DOHH2 (cell line): ENCODE measurements at regions not wholly inside any gene's neighbourhood (a gene's known extent, or its start where the extent isn't known, plus 50 kb on each side); places are given as distances from the start of the nearest gene placed in this dataset.

Experiments
- H3F3A ChIP-seq: fragments of 200-600 bp; sonication (generic), shearing (Covaris generic); 2 replicates; pipeline ENCODE4 v1.6.0; 2016; ENCODE audit warnings: antibody characterized with exemption, mild to moderate bottlenecking; ENCODE audit not compliant: control insufficient read depth, insufficient read depth
- H3K27ac ChIP-seq: fragments of 200-600 bp; sonication (generic); 2 replicates; pipeline ENCODE4 v1.5.1; 2014; ENCODE audit warnings: low read depth, mild to moderate bottlenecking, low read length, moderate library complexity
- H3K27me3 ChIP-seq: fragments of 200-600 bp; sonication (generic); 2 replicates; pipeline ENCODE4 v1.6.1; 2014; ENCODE audit warnings: mild to moderate bottlenecking, low read length, mixed read lengths; ENCODE audit not compliant: control insufficient read depth
- H3K36me3 ChIP-seq: fragments of 200-600 bp; sonication (generic); 2 replicates; pipeline ENCODE4 v1.6.1; 2014; ENCODE audit warnings: mild to moderate bottlenecking, low read length, moderate library complexity, mixed read lengths; ENCODE audit not compliant: control insufficient read depth
- H3K4me1 ChIP-seq: fragments of 200-600 bp; sonication (generic); 2 replicates; pipeline ENCODE4 v1.6.1; 2014; ENCODE audit warnings: mild to moderate bottlenecking, low read length, mixed read lengths; ENCODE audit not compliant: control insufficient read depth
- H3K4me2 ChIP-seq: fragments of 200-600 bp; sonication (generic); 2 replicates; pipeline ENCODE4 v1.6.0; 2014; ENCODE audit warnings: mild to moderate bottlenecking, low read length, moderate library complexity
- H3K4me3 ChIP-seq: fragments of 200-600 bp; sonication (generic); 2 replicates; pipeline ENCODE4 v1.5.1; 2014; ENCODE audit warnings: mild to moderate bottlenecking, low read length, mixed read lengths
- H3K79me2 ChIP-seq: fragments of 200-600 bp; sonication (generic); 2 replicates; pipeline ENCODE4 v1.6.1; 2014; ENCODE audit warnings: mild to moderate bottlenecking, low read length, mixed read lengths; ENCODE audit not compliant: control insufficient read depth
- H3K9me2 ChIP-seq: fragments of 200-600 bp; sonication (generic); replicated peaks from 2 replicates; pipeline ENCODE4 v1.6.1; 2014; ENCODE audit warnings: mild to moderate bottlenecking, low read length, mixed read lengths; ENCODE audit not compliant: control insufficient read depth
- H3K9me3 ChIP-seq: fragments of 200-600 bp; sonication (generic); 2 replicates; pipeline ENCODE4 v1.6.1; 2014; ENCODE audit warnings: antibody characterized with exemption, low read length, mixed read lengths; ENCODE audit not compliant: control insufficient read depth, insufficient read depth
- H4K20me1 ChIP-seq: fragments of 200-600 bp; sonication (generic); 2 replicates; pipeline ENCODE4 v1.6.0; 2014; ENCODE audit warnings: low read depth, mild to moderate bottlenecking, antibody characterized with exemption, low read length, moderate library complexity; ENCODE audit not compliant: control insufficient read depth, insufficient read depth
- CTCF ChIP-seq: fragments of 200-600 bp; sonication (generic); IDR thresholded peaks from one replicate; pipeline ENCODE4 v1.5.1; 2014; ENCODE audit warnings: antibody characterized with exemption, mild to moderate bottlenecking, low read depth, low read length; ENCODE audit not compliant: poor library complexity, severe bottlenecking
- EZH2phosphoT487 ChIP-seq: fragments of 200-600 bp; sonication (generic); IDR thresholded peaks from 2 replicates; pipeline ENCODE4 v1.6.1; 2017; ENCODE audit warnings: borderline replicate concordance, mild to moderate bottlenecking, antibody characterized with exemption, low read length, moderate library complexity, mixed read lengths

- Histone ChIP-seq H3K79me2 (no peaks in the 10 kb centered on the region), H4K20me1 (no peaks in the 10 kb centered on the region), H3F3A (no peaks in the 10 kb centered on the region), H3K27me3 (no peaks in the 10 kb centered on the region), H3K9me2 (no peaks in the 10 kb centered on the region), H3K4me1 (no peaks in the 10 kb centered on the region), H3K36me3 (no peaks in the 10 kb centered on the region), H3K4me2 (no peak overlapping the region), H3K27ac (no peak overlapping the region), H3K9me3 (no peaks in the 10 kb centered on the region), H3K4me3 (no peak overlapping the region)
- no peak for TF ChIP-seq EZH2phosphoT487
- no peak for TF ChIP-seq CTCF
Observed at GRCh38 chr4:180571516-180572055, 1671.6 kb upstream of the TENM3 start.

- Histone ChIP-seq H3K9me2 (no peaks in the 10 kb centered on the region), H3K36me3 (no peaks in the 10 kb centered on the region), H3K4me3 (no peak overlapping the region), H3K4me2 (no peak overlapping the region), H4K20me1 (no peaks in the 10 kb centered on the region), H3K27ac (no peak overlapping the region), H3K4me1 (no peaks in the 10 kb centered on the region), H3F3A (no peaks in the 10 kb centered on the region), H3K9me3 (no peaks in the 10 kb centered on the region), H3K79me2 (no peaks in the 10 kb centered on the region), H3K27me3 (no peaks in the 10 kb centered on the region)
- TF ChIP-seq EZH2phosphoT487 (no peak), CTCF (no peak)
Observed at GRCh38 chr4:180578175-180578574, 1665.0 kb upstream of the TENM3 start.

GRCh38 chr4:180581061-180581460 lies 1662.1 kb upstream of the TENM3 start:
- no peaks in the 10 kb centered on the region for H3K79me2 ChIP-seq
- no peaks in the 10 kb centered on the region for H4K20me1 ChIP-seq
- H3K27ac ChIP-seq, result no peak overlapping the region
- H3K27me3 ChIP-seq, result no peaks in the 10 kb centered on the region
- no peaks in the 10 kb centered on the region for H3K9me3 ChIP-seq
- TF ChIP-seq EZH2phosphoT487, result no peak
- no peak for TF ChIP-seq CTCF
- no peaks in the 10 kb centered on the region for H3K4me1 ChIP-seq
- H3K9me2 ChIP-seq, result no peaks in the 10 kb centered on the region
- no peaks in the 10 kb centered on the region for H3F3A ChIP-seq
- no peak overlapping the region for H3K4me2 ChIP-seq
- H3K36me3 ChIP-seq, result no peaks in the 10 kb centered on the region
- no peak overlapping the region for H3K4me3 ChIP-seq
